GM21619 (cell line): ENCODE measurements at regions not wholly inside any gene's neighbourhood (a gene's known extent, or its start where the extent isn't known, plus 50 kb on each side); places are given as distances from the start of the nearest gene placed in this dataset.

Experiments
- ATAC-seq: cut with Tn5 transposase; IDR thresholded peaks from one replicate; pipeline ENCODE4 v1.9.1; 2021; ENCODE audit not compliant: unreplicated experiment

GRCh38 chr18:44119607-44120006 is 561.1 kb upstream of the SETBP1 start:
- ATAC-seq, result no peak

- ATAC-seq, result no peak
Measured at GRCh38 chr18:44123743-44124142, 556.9 kb upstream of the SETBP1 start.

GRCh38 chr18:44125446-44125845 is 555.2 kb upstream of the SETBP1 start:
- ATAC-seq, result no peak

GRCh38 chr18:44126598-44126997 is 554.1 kb upstream of the SETBP1 start:
- no peak for ATAC-seq

- ATAC-seq, result no peak
Measured at GRCh38 chr18:44128365-44128764, 552.3 kb upstream of the SETBP1 start.

- peak; percentile 60 for ATAC-seq
Measured at GRCh38 chr18:44130376-44130942, 550.2 kb upstream of the SETBP1 start.

GRCh38 chr18:44133483-44133882 is 547.2 kb upstream of the SETBP1 start:
- ATAC-seq, result no peak

GRCh38 chr18:44134447-44134846 is 546.2 kb upstream of the SETBP1 start:
- ATAC-seq, result no peak

GRCh38 chr18:44135741-44136140 is 544.9 kb upstream of the SETBP1 start:
- no peak for ATAC-seq

- no peak for ATAC-seq
Measured at GRCh38 chr18:44136326-44136725, 544.4 kb upstream of the SETBP1 start.

GRCh38 chr18:44143072-44143471 is 537.6 kb upstream of the SETBP1 start:
- no peak for ATAC-seq

GRCh38 chr18:44149706-44150105 is 531.0 kb upstream of the SETBP1 start:
- no peak for ATAC-seq

GRCh38 chr18:44153981-44154380 is 526.7 kb upstream of the SETBP1 start:
- no peak for ATAC-seq

GRCh38 chr18:44156126-44156525 is 524.6 kb upstream of the SETBP1 start:
- no peak for ATAC-seq

GRCh38 chr18:44156776-44157335 is 523.8 kb upstream of the SETBP1 start:
- no peak for ATAC-seq

GRCh38 chr18:44170208-44170880 is 510.3 kb upstream of the SETBP1 start:
- no peak for ATAC-seq

GRCh38 chr18:44171301-44171700 is 509.4 kb upstream of the SETBP1 start:
- ATAC-seq, result no peak

GRCh38 chr18:44175891-44176290 is 504.8 kb upstream of the SETBP1 start:
- ATAC-seq, result no peak

- no peak for ATAC-seq
Measured at GRCh38 chr18:44178476-44178875, 502.2 kb upstream of the SETBP1 start.

GRCh38 chr18:44179693-44180092 is 501.0 kb upstream of the SETBP1 start:
- ATAC-seq, result no peak

- ATAC-seq, result no peak
Measured at GRCh38 chr18:44180683-44181082, 500.0 kb upstream of the SETBP1 start.

- ATAC-seq, result no peak
Measured at GRCh38 chr18:44181951-44182747, 498.5 kb upstream of the SETBP1 start.
